H1 (cell line): ENCODE measurements at regions not wholly inside any gene's neighbourhood (a gene's known extent, or its start where the extent isn't known, plus 50 kb on each side); places are given as distances from the start of the nearest gene placed in this dataset.

Source experiments
- CTCF ChIA-PET: fragments of 300-600 bp; sonication (Branson Sonifier 250); formaldehyde crosslinking; loops from one replicate; lab custom pipeline; 2021; ENCODE audit not compliant: partially characterized antibody; lab: Charles Lee
- POLR2A ChIA-PET: fragments of 300-600 bp; sonication (Branson Sonifier 250); formaldehyde crosslinking; loops from one replicate; lab custom pipeline; 2021; ENCODE audit warnings: inconsistent platforms; ENCODE audit not compliant: partially characterized antibody; lab: Charles Lee
- DNase-seq, 2 experiments: peaks; one replicate each; pipeline versions ENCODE4 v3.0.0 to v3.0.0-alpha.2; 2010 to 2022; ENCODE audit warnings: low spot score in 2 of 2, low read depth in 1 of 2, mixed read lengths in 1 of 2
- FAIRE-seq: peaks from 2 replicates; lab custom pipeline; 2011; peaks lifted over from hg19 to GRCh38; lab: Jason Lieb, UNC
- H2AFZ ChIP-seq: 2 replicates; pipeline ENCODE4 v1.8.1; 2012; ENCODE audit warnings: low read length, inconsistent platforms
- H2AK5ac ChIP-seq: 2 replicates; pipeline ENCODE4 v1.6.1; 2013; ENCODE audit warnings: low read depth, low read length
- H2BK120ac ChIP-seq: replicated peaks from 2 replicates; pipeline ENCODE3; 2013; ENCODE audit warnings: low read depth, low read length, inconsistent platforms
- H2BK12ac ChIP-seq: 2 replicates; pipeline ENCODE4 v1.6.1; 2013; ENCODE audit warnings: low read depth, low read length
- H2BK15ac ChIP-seq: 2 replicates; pipeline ENCODE4 v1.6.1; 2013; ENCODE audit warnings: low read length
- H2BK20ac ChIP-seq: 2 replicates; pipeline ENCODE4 v1.6.1; 2013; ENCODE audit warnings: low read length
- H2BK5ac ChIP-seq: 2 replicates; pipeline ENCODE4 v1.6.1; 2013; ENCODE audit warnings: low read depth, low read length
- H3K14ac ChIP-seq: 2 replicates; pipeline ENCODE4 v1.6.1; 2013; ENCODE audit warnings: inconsistent platforms; ENCODE audit not compliant: insufficient read length
- H3K18ac ChIP-seq: 2 replicates; pipeline ENCODE4 v1.6.1; 2013; ENCODE audit warnings: low read length; ENCODE audit errors: extremely low read depth
- H3K23ac ChIP-seq: 2 replicates; pipeline ENCODE4 v1.6.1; 2013; ENCODE audit warnings: inconsistent platforms; ENCODE audit not compliant: insufficient read length
- H3K23me2 ChIP-seq: 2 replicates; pipeline ENCODE4 v1.6.1; 2013; ENCODE audit warnings: low read depth, low read length
- H3K27ac ChIP-seq: 2 replicates; pipeline ENCODE4 v1.6.1; 2011; ENCODE audit warnings: low read depth, low read length, inconsistent platforms
- H3K27me3 ChIP-seq, 4 experiments: replicated peaks in 1 of 4; 1 replicate in 1 of 4; 2 replicates in 3 of 4; pipeline versions ENCODE4 v1.6.1 to v1.8.1; 2011 to 2013; ENCODE audit warnings: low read length in 3 of 4, mild to moderate bottlenecking in 3 of 4, inconsistent platforms in 2 of 4, mixed read lengths in 2 of 4, moderate library complexity in 1 of 4; ENCODE audit not compliant: control insufficient read depth in 3 of 4, insufficient read depth in 3 of 4; ENCODE audit errors: extremely low read depth in 1 of 4
- H3K36me3 ChIP-seq, 4 experiments: 2 replicates each; pipeline versions ENCODE4 v1.6.1 to v1.8.1; 2011 to 2013; ENCODE audit warnings: mild to moderate bottlenecking in 4 of 4, low read length in 3 of 4, moderate library complexity in 2 of 4, control low read depth in 1 of 4, inconsistent platforms in 1 of 4; ENCODE audit not compliant: insufficient read depth in 4 of 4, control insufficient read depth in 2 of 4
- H3K4ac ChIP-seq: replicated peaks from 2 replicates; pipeline ENCODE3; 2013; ENCODE audit warnings: low read length, low read depth, mixed read lengths, inconsistent platforms; ENCODE audit not compliant: insufficient read length
- H3K4me1 ChIP-seq, 4 experiments: replicated peaks in 1 of 4; 1 replicate in 1 of 4; 2 replicates in 3 of 4; pipeline versions ENCODE4 v1.6.1 to v1.8.1; 2011 to 2013; ENCODE audit warnings: low read length in 3 of 4, inconsistent platforms in 2 of 4, mixed read lengths in 1 of 4; ENCODE audit not compliant: insufficient read depth in 4 of 4, control insufficient read depth in 3 of 4
- H3K4me2 ChIP-seq, 2 experiments: 2 replicates each; pipeline versions ENCODE4 v1.6.1 to v1.8.1; 2011 to 2013; ENCODE audit warnings: low read depth in 2 of 2, low read length in 2 of 2, control low read depth in 1 of 2, inconsistent platforms in 1 of 2, mild to moderate bottlenecking in 1 of 2; ENCODE audit not compliant: insufficient read depth in 1 of 2
- H3K4me3 ChIP-seq, 4 experiments: fragments of 200-600, 300-600 bp in 1 of 4; sonication (generic), shearing (Covaris generic), sonication (Bioruptor Twin) in 1 of 4; 2 replicates each; pipeline versions ENCODE4 v1.5.1 to v1.8.1; 2011 to 2016; ENCODE audit warnings: low read length in 4 of 4, low read depth in 3 of 4, control low read depth in 2 of 4, inconsistent platforms in 2 of 4, mild to moderate bottlenecking in 2 of 4, mixed read lengths in 1 of 4, moderate library complexity in 1 of 4; ENCODE audit not compliant: insufficient read depth in 2 of 4; ENCODE audit errors: extremely low read depth in 1 of 4
- H3K56ac ChIP-seq: replicated peaks from 2 replicates; pipeline ENCODE3; 2013; ENCODE audit warnings: low read depth, mild to moderate bottlenecking, mixed read lengths, low read length, inconsistent platforms; ENCODE audit not compliant: insufficient read length
- H3K79me1 ChIP-seq: 2 replicates; pipeline ENCODE4 v1.6.1; 2013; ENCODE audit warnings: low read depth, low read length, control low read depth
- H3K79me2 ChIP-seq, 2 experiments: 2 replicates each; pipeline versions ENCODE4 v1.6.1 to v1.8.1; 2012 to 2013; ENCODE audit warnings: low read length in 2 of 2, mild to moderate bottlenecking in 2 of 2, inconsistent platforms in 1 of 2; ENCODE audit not compliant: insufficient read depth in 2 of 2, control insufficient read depth in 1 of 2
- H3K9ac ChIP-seq, 4 experiments: replicated peaks in 1 of 4; 1 replicate in 1 of 4; 2 replicates in 3 of 4; pipeline versions ENCODE4 v1.6.1 to v1.8.1; 2011 to 2013; ENCODE audit warnings: low read depth in 3 of 4, low read length in 3 of 4, control low read depth in 2 of 4, mild to moderate bottlenecking in 2 of 4, moderate library complexity in 2 of 4, inconsistent platforms in 1 of 4; ENCODE audit errors: extremely low read depth in 1 of 4
- H3K9me3 ChIP-seq, 2 experiments: 2 replicates each; pipeline versions ENCODE4 v1.6.1 to v1.8.1; 2012 to 2013; ENCODE audit warnings: mild to moderate bottlenecking in 2 of 2, moderate library complexity in 2 of 2, control low read depth in 1 of 2, inconsistent platforms in 1 of 2, low read depth in 1 of 2, low read length in 1 of 2, mixed read lengths in 1 of 2; ENCODE audit not compliant: insufficient read depth in 2 of 2
- H4K20me1 ChIP-seq, 2 experiments: replicated peaks in 1 of 2; 2 replicates each; pipeline versions ENCODE3 to v1.8.1; 2011 to 2013; ENCODE audit warnings: inconsistent platforms in 2 of 2, low read length in 2 of 2, mild to moderate bottlenecking in 1 of 2; ENCODE audit not compliant: insufficient read depth in 2 of 2, control insufficient read depth in 1 of 2
- H4K5ac ChIP-seq: 2 replicates; pipeline ENCODE4 v1.6.1; 2013; ENCODE audit warnings: low read length, low read depth, mixed read lengths, inconsistent platforms; ENCODE audit not compliant: insufficient read length
- H4K8ac ChIP-seq: 2 replicates; pipeline ENCODE4 v1.8.0; 2013; ENCODE audit warnings: mild to moderate bottlenecking, moderate library complexity, low read length, inconsistent platforms; ENCODE audit not compliant: insufficient read depth; ENCODE audit errors: extremely low read depth
- H4K91ac ChIP-seq: replicated peaks from 2 replicates; pipeline ENCODE3; 2013; ENCODE audit warnings: low read length, mixed read lengths, inconsistent platforms; ENCODE audit not compliant: insufficient read length
- NANOG ChIP-seq: IDR thresholded peaks from 2 replicates; pipeline ENCODE4 v1.6.1; 2011; ENCODE audit warnings: low read length, low read depth, mild to moderate bottlenecking, inconsistent platforms; ENCODE audit not compliant: insufficient read depth, poor library complexity, severe bottlenecking
- POLR2AphosphoS5 ChIP-seq: IDR thresholded peaks from 2 replicates; pipeline ENCODE4 v1.6.1; 2011; ENCODE audit warnings: low read depth, low read length
- POU5F1 ChIP-seq: IDR thresholded peaks from 2 replicates; pipeline ENCODE4 v1.6.1; 2011; ENCODE audit warnings: low read depth, mild to moderate bottlenecking, low read length, moderate library complexity
- RXRA ChIP-seq: IDR thresholded peaks from 2 replicates; pipeline ENCODE4 v1.6.1; 2011; ENCODE audit warnings: low read depth, mild to moderate bottlenecking, low read length, moderate library complexity; ENCODE audit not compliant: insufficient read depth
- SIN3A ChIP-seq, 2 experiments: IDR thresholded peaks in 1 of 2; conservative IDR thresholded peaks in 1 of 2; 2 replicates each; pipeline ENCODE4 v1.6.1; 2011 to 2012; ENCODE audit warnings: low read length in 2 of 2, improper control_type of control experiment in 1 of 2, low read depth in 1 of 2, mild to moderate bottlenecking in 1 of 2
- SIX5 ChIP-seq: IDR thresholded peaks from 2 replicates; pipeline ENCODE4 v1.6.1; 2011; ENCODE audit warnings: mild to moderate bottlenecking, low read depth, low read length
- TEAD4 ChIP-seq: IDR thresholded peaks from 2 replicates; pipeline ENCODE4 v1.6.1; 2012; ENCODE audit warnings: low read depth, low read length, inconsistent platforms, mixed read lengths
- WGBS, 2 experiments: shearing (Covaris generic) in 1 of 2; methylation state at CpG; one replicate each; pipeline versions ENCODE4 v1.1.6 to v1.1.7; 2013 to 2015; ENCODE audit warnings: low lambda C conversion rate in 2 of 2, mixed read lengths in 2 of 2, inconsistent platforms in 1 of 2, low coverage in 1 of 2, missing lambda C conversion rate in 1 of 2; ENCODE audit not compliant: insufficient replicate concordance in 2 of 2, insufficient coverage in 1 of 2, insufficient read length in 1 of 2; ENCODE audit errors: extremely low coverage in 1 of 2, missing lambda C conversion rate in 1 of 2; 5-methylcytosine and 5-hydroxymethylcytosine counted together
- TF ChIP-seq, protein P1 (sequence below): IDR thresholded peaks from 2 replicates; pipeline ENCODE4 v1.6.1; 2011; ENCODE audit warnings: low read depth, mild to moderate bottlenecking, low read length; ENCODE audit not compliant: insufficient read depth

DNA sequence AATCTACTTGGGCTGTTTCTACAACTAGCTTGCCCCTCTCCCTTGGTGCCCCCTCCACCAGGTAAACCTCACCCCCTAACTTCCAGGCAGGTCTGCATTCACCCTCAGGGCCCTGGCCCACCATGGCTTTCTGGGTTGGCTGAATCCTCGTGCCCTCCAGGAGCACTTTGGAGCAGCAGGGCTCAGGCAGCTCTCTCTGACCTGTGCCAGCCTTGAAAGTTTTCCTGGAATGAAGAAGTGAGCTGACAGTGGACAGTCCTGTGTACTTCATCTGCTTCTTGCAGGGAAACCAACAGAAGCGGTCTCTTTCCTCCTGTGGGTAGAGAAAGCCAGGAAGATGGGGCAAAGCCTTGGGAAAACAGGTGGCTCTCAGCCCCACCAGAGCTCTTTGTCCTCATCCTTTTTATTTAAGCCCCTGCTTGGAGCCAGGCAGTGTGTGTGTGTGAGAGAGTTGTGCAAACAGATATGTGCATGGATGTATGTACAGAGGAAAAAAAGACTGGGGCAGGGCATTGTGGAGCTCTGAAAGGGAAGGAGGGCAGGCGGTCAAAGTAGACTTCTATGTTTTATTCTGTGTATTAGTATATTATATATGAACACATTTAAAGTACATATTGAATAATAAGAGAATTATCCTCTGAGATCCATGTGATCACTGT lies 62.3 kb upstream of the SPRY4 start:
- Histone ChIP-seq H2BK15ac (no peak overlapping the region), H3K27ac (no peak overlapping the region), H3K23me2 (no peaks in the 10 kb centered on the region; the same call in 1 of the 2 replicates), H2BK20ac (peak overlapping the region; percentile 52; the same call in 1 of the 2 replicates), H3K4ac (peak overlapping the region; percentile 19), H3K4me2 (no peak overlapping the region), H3K56ac (no peak overlapping the region), H2BK120ac (no peak overlapping the region), H3K9ac (no peak overlapping the region; a peak in 1 of 7 replicates), H4K8ac (peak overlapping the region; percentile 60; the same call in 1 of the 2 replicates), H3K18ac (no peak overlapping the region), H4K5ac (no peak overlapping the region), H2BK12ac (peak overlapping the region; percentile 3; the same call in 1 of the 2 replicates), H2AK5ac (0 out of 2 replicates have a peak overlapping the region, but pooled peaks have one; percentile 34), H3K4me1 (peaks cover 15 to 20% (median 18%) of the 10 kb centered on the region in 4 experiments), H3K9me3 (no peaks in the 10 kb centered on the region), H4K91ac (no peak overlapping the region), H3K23ac (no peak overlapping the region), H2BK5ac (no peak overlapping the region; the same call in 1 of the 2 replicates), H3K14ac (no peak overlapping the region), H3K79me1 (no peaks in the 10 kb centered on the region), H3K36me3 (no peaks in the 10 kb centered on the region), H3K4me3 (no peak overlapping the region), H3K79me2 (no peaks in the 10 kb centered on the region), H3K27me3 (no peaks in the 10 kb centered on the region), H4K20me1 (no peaks in the 10 kb centered on the region), H2AFZ (no peak overlapping the region)
- TF ChIP-seq, protein P1, sequence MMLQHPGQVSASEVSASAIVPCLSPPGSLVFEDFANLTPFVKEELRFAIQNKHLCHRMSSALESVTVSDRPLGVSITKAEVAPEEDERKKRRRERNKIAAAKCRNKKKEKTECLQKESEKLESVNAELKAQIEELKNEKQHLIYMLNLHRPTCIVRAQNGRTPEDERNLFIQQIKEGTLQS = no peak
- no peak for TF ChIP-seq SIX5
- TF ChIP-seq SIN3A (conservative IDR thresholded peaks at IDR 0.05 in 1 of 2, IDR thresholded peaks at IDR 0.05 in 1 of 2; ENCODE audit: low read depth in 1 of 2, low read length in 2 of 2) = no peak
- no peak for TF ChIP-seq NANOG
- TF ChIP-seq POLR2AphosphoS5 = no peak
- TF ChIP-seq TEAD4 = no peak
- no peak for TF ChIP-seq POU5F1
- no peak for TF ChIP-seq RXRA
- WGBS, 2 experiments = 89% methylated on average over 3 of the region's 3 CpGs; no CpG with 5 or more reads in 1 of the 2 experiments
- POLR2A ChIA-PET = interaction anchor here (0.6 to 1.9 kb wide), 4 partner anchors 23 to 217 kb away, joined by 3 to 4 read pairs (median 3); partner anchors contain the start of gene SPRY4
- no peak for FAIRE-seq
- CTCF ChIA-PET = interaction anchor here (0.6 to 1.8 kb wide), 9 partner anchors 12 to 285 kb away, joined by 3 to 8 read pairs (median 6); no protein-coding TSS in a partner anchor
- no peak for DNase-seq
